GM23248 (cell line): ENCODE measurements at regions not wholly inside any gene's neighbourhood (a gene's known extent, or its start where the extent isn't known, plus 50 kb on each side); places are given as distances from the start of the nearest gene placed in this dataset.

Experiments
- EZH2 ChIP-seq: fragments of 200-600 bp; sonication (generic); IDR thresholded peaks from 2 replicates; pipeline ENCODE4 v1.6.1; 2018; ENCODE audit warnings: antibody characterized with exemption, mild to moderate bottlenecking; ENCODE audit not compliant: insufficient read depth, poor library complexity, severe bottlenecking
- EZH2phosphoT487 ChIP-seq: fragments of 200-600 bp; sonication (generic); IDR thresholded peaks from 2 replicates; pipeline ENCODE4 v1.6.1; 2018; ENCODE audit warnings: antibody characterized with exemption, moderate library complexity, mild to moderate bottlenecking, low read depth; ENCODE audit not compliant: insufficient read depth

DNA sequence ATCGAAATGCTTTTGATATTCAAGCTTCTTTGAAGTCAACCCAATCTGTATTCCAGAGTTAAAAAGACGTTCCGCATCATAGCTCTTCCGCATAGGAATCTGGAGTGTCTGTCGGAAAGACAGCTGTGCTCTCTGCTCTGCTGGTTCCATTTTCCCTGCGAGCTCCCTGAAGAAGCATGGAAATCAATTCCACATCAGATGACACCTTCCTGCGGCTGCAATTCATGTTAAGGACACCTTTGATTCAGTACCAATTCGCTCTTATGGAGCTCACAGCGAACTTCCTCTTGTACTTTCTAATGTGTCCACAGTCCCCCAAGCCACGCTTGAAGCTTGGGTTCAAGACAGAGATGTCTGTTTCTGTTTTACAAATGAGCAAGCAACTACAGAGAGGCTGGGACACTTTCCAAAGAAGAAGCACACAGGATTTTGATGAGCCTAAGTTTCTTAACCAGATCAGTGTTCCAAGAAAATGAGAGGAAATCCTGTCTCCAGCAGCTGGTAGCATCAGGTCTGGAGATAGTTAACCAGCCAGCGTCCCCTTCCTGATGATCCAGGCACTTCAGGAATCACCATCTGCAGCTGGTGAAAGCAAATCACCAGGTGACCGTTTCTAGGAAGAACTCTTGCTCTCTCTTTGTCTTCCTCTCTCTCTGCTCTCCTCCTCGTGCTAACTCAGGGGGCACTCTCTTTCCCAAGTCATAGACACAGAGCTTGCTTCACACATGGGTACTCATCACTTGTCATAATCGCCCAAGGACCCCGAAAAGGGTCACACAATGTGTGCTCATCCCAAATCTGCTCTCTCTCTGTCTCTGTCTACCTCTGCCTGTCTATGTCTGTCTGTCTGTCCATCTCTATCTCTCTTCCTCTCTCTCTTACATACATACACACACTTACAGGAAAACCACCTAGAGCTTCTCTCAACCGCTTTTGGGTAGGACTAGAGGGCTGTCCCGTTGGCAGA lies 281.8 kb downstream of the FAM43A start:
- TF ChIP-seq EZH2, result no peak
- no peak for TF ChIP-seq EZH2phosphoT487
